Urinary bladder (tissue), 3 donors: ENCODE measurements at regions not wholly inside any gene's neighbourhood (a gene's known extent, or its start where the extent isn't known, plus 50 kb on each side); places are given as distances from the start of the nearest gene placed in this dataset.
"Not testable (repeated sequence)": the region's sequence is repeated elsewhere in the genome, so short reads cannot be mapped to it uniquely, and the experiment has no call there.

Source experiments
- DNase-seq: peaks from one replicate; pipeline ENCODE4 v3.0.0-alpha.2; 2015; ENCODE audit errors: extremely low spot score
- H3K27ac ChIP-seq: one replicate; pipeline ENCODE4 v1.5.1; 2013; ENCODE audit warnings: low read depth, mild to moderate bottlenecking, moderate library complexity
- H3K36me3 ChIP-seq: one replicate; pipeline ENCODE4 v1.6.1; 2013; ENCODE audit warnings: mild to moderate bottlenecking, moderate library complexity; ENCODE audit not compliant: insufficient read depth
- H3K4me1 ChIP-seq: one replicate; pipeline ENCODE4 v1.6.1; 2013; ENCODE audit warnings: mild to moderate bottlenecking, moderate library complexity; ENCODE audit not compliant: insufficient read depth
- H3K4me3 ChIP-seq: one replicate; pipeline ENCODE4 v1.5.1; 2013; ENCODE audit warnings: low read depth, low read length
- WGBS: extraction: QIAGEN DNeasy Blood & Tissue Kit; methylation state at CpG from one replicate; pipeline ENCODE4 v1.1.7; 2013; 5-methylcytosine and 5-hydroxymethylcytosine counted together
- donor health status: healthy with polysubstance abuse.
- donor health status: healthy.

- H3K27ac ChIP-seq: not testable (repeated sequence)
- WGBS: 87% methylated on average over 12 of the region's 15 CpGs
Observed at GRCh38 chr10:80728354-80728753, 190.7 kb downstream of the SH2D4B start.

GRCh38 chr10:80729896-80730295 lies 192.2 kb downstream of the SH2D4B start:
- WGBS: 72% methylated on average over 6 of the region's 6 CpGs
- no peak overlapping the region for H3K27ac ChIP-seq
- H3K4me3 ChIP-seq: no peak overlapping the region
- no peak for DNase-seq
- no peaks in the 10 kb centered on the region for H3K4me1 ChIP-seq
- H3K36me3 ChIP-seq: no peaks in the 10 kb centered on the region

More at GRCh38 chr10:80728354-80728753, 190.7 kb downstream of the SH2D4B start:
- not testable (repeated sequence) for H3K4me3 ChIP-seq, H3K36me3 ChIP-seq, DNase-seq, H3K4me1 ChIP-seq

GRCh38 chr10:80730522-80730921 lies 192.8 kb downstream of the SH2D4B start:
- H3K4me1 ChIP-seq: no peaks in the 10 kb centered on the region
- DNase-seq: no peak
- 51% methylated on average over 2 of the region's 2 CpGs for WGBS
- no peak overlapping the region for H3K27ac ChIP-seq
- H3K36me3 ChIP-seq: no peaks in the 10 kb centered on the region
- no peak overlapping the region for H3K4me3 ChIP-seq

GRCh38 chr10:80734589-80734988 lies 196.9 kb downstream of the SH2D4B start:
- H3K4me1 ChIP-seq: no peaks in the 10 kb centered on the region
- H3K27ac ChIP-seq: no peak overlapping the region

GRCh38 chr10:80737209-80737608 lies 199.5 kb downstream of the SH2D4B start:
- DNase-seq: no peak
- Histone ChIP-seq H3K27ac (no peak overlapping the region), H3K4me3 (no peak overlapping the region), H3K4me1 (peaks cover 1% of the 10 kb centered on the region), H3K36me3 (no peaks in the 10 kb centered on the region)
- 79% methylated on average over 2 of the region's 2 CpGs for WGBS

More at GRCh38 chr10:80734589-80734988, 196.9 kb downstream of the SH2D4B start:
- H3K36me3 ChIP-seq: no peaks in the 10 kb centered on the region
- no peak for DNase-seq
- H3K4me3 ChIP-seq: no peak overlapping the region

GRCh38 chr10:80739328-80739727 lies 201.6 kb downstream of the SH2D4B start:
- Histone ChIP-seq H3K27ac (no peak overlapping the region), H3K4me3 (no peak overlapping the region), H3K36me3 (no peaks in the 10 kb centered on the region), H3K4me1 (peaks cover 1% of the 10 kb centered on the region)
- DNase-seq: no peak
- 92% methylated on average over 6 of the region's 6 CpGs for WGBS

GRCh38 chr10:80739963-80740715 lies 202.4 kb downstream of the SH2D4B start:
- no peaks in the 10 kb centered on the region for H3K36me3 ChIP-seq
- no peak overlapping the region for H3K4me3 ChIP-seq
- H3K4me1 ChIP-seq: peaks cover 1% of the 10 kb centered on the region
- no peak for DNase-seq
- WGBS: 78% methylated on average over 18 of the region's 18 CpGs
- no peak overlapping the region for H3K27ac ChIP-seq

GRCh38 chr10:80741278-80741677 lies 203.6 kb downstream of the SH2D4B start:
- no peak for DNase-seq

GRCh38 chr10:80750268-80750667 lies 212.6 kb downstream of the SH2D4B start:
- Histone ChIP-seq H3K4me1 (no peaks in the 10 kb centered on the region), H3K27ac (no peak overlapping the region), H3K4me3 (no peak overlapping the region), H3K36me3 (no peaks in the 10 kb centered on the region)
- WGBS: 91% methylated on average over 3 of the region's 3 CpGs
- DNase-seq: no peak

More at GRCh38 chr10:80741278-80741677, 203.6 kb downstream of the SH2D4B start:
- WGBS: 87% methylated on average over 2 of the region's 2 CpGs
- no peak overlapping the region for H3K27ac ChIP-seq
- no peaks in the 10 kb centered on the region for H3K36me3 ChIP-seq
- no peak overlapping the region for H3K4me3 ChIP-seq
- H3K4me1 ChIP-seq: peaks cover 1% of the 10 kb centered on the region

- H3K27ac ChIP-seq: no peak overlapping the region
Observed at GRCh38 chr10:80751940-80752339, 214.2 kb downstream of the SH2D4B start.

GRCh38 chr10:80753612-80754011 lies 215.9 kb downstream of the SH2D4B start:
- Histone ChIP-seq H3K4me1 (no peaks in the 10 kb centered on the region), H3K36me3 (no peaks in the 10 kb centered on the region), H3K4me3 (no peak overlapping the region), H3K27ac (no peak overlapping the region)
- 46% methylated on average over 1 of the region's 1 CpG for WGBS
- DNase-seq: no peak

More at GRCh38 chr10:80751940-80752339, 214.2 kb downstream of the SH2D4B start:
- no peak for DNase-seq
- WGBS: 85% methylated on average over 1 of the region's 1 CpG
- no peaks in the 10 kb centered on the region for H3K36me3 ChIP-seq
- H3K4me3 ChIP-seq: no peak overlapping the region
- no peaks in the 10 kb centered on the region for H3K4me1 ChIP-seq

- Histone ChIP-seq H3K36me3 (no peaks in the 10 kb centered on the region), H3K4me3 (no peak overlapping the region), H3K4me1 (no peaks in the 10 kb centered on the region), H3K27ac (no peak overlapping the region)
- DNase-seq: no peak
- 69% methylated on average over 2 of the region's 2 CpGs for WGBS
Observed at GRCh38 chr10:80755893-80756292, 218.2 kb downstream of the SH2D4B start.

- Histone ChIP-seq H3K4me3 (no peak overlapping the region), H3K4me1 (no peaks in the 10 kb centered on the region), H3K27ac (no peak overlapping the region), H3K36me3 (no peaks in the 10 kb centered on the region)
- 74% methylated on average over 5 of the region's 5 CpGs for WGBS
- DNase-seq: no peak
Observed at GRCh38 chr10:80759693-80760092, 222.0 kb downstream of the SH2D4B start.

GRCh38 chr10:80760914-80761371 lies 223.2 kb downstream of the SH2D4B start:
- no peaks in the 10 kb centered on the region for H3K4me1 ChIP-seq
- DNase-seq: no peak
- WGBS: 64% methylated on average over 2 of the region's 2 CpGs
- H3K4me3 ChIP-seq: no peak overlapping the region
- H3K36me3 ChIP-seq: no peaks in the 10 kb centered on the region
- no peak overlapping the region for H3K27ac ChIP-seq
